RWPE1 (cell line): ENCODE measurements at regions not wholly inside any gene's neighbourhood (a gene's known extent, or its start where the extent isn't known, plus 50 kb on each side); places are given as distances from the start of the nearest gene placed in this dataset.

Source experiments
- CTCF ChIA-PET: fragments of 350-600 bp; sonication (Branson Sonifier 250); formaldehyde crosslinking; extraction: SDS; loops from one replicate; lab custom pipeline; 2021; lab: Yijun Ruan, JAX
- POLR2A ChIA-PET: fragments of 400-600 bp; formaldehyde crosslinking; extraction: SDS; loops from one replicate; lab custom pipeline; 2020; ENCODE audit warnings: antibody characterized with exemption; ENCODE audit not compliant: low non-redundant PET; lab: Yijun Ruan, JAX
- DNase-seq: peaks from one replicate; pipeline ENCODE4 v3.0.0; 2012; ENCODE audit warnings: low spot score
- H3K27ac ChIP-seq: fragments of 450-650 bp; 2 replicates; pipeline ENCODE4 v1.5.1; 2017
- CTCF ChIP-seq: fragments of 450-650 bp; conservative IDR thresholded peaks from 2 replicates; pipeline ENCODE4 v1.5.1; 2017; ENCODE audit warnings: low read depth, mild to moderate bottlenecking

- ChIA-PET POLR2A (no interaction called here), CTCF (no interaction called here)
- no peak for TF ChIP-seq CTCF
- no peak overlapping the region for H3K27ac ChIP-seq
- no peak for DNase-seq
Observed at GRCh38 chr2:181823405-181823804, 68.1 kb upstream of the ITPRID2 start.

GRCh38 chr2:181828122-181828705 lies 63.3 kb upstream of the ITPRID2 start:
- no peak for TF ChIP-seq CTCF
- H3K27ac ChIP-seq, result no peak overlapping the region
- DNase-seq, result no peak
- ChIA-PET CTCF (no interaction called here), POLR2A (no interaction called here)

- ChIA-PET POLR2A (no interaction called here), CTCF (no interaction called here)
- no peak overlapping the region for H3K27ac ChIP-seq
- DNase-seq, result no peak
- no peak for TF ChIP-seq CTCF
Observed at GRCh38 chr2:181829230-181829629, 62.3 kb upstream of the ITPRID2 start.

GRCh38 chr2:181832015-181832414 lies 59.5 kb upstream of the ITPRID2 start:
- ChIA-PET POLR2A (no interaction called here), CTCF (interaction anchor here (0.6 kb wide), 1 partner anchor 23 kb away, joined by 4 read pairs; no protein-coding TSS in a partner anchor)
- no peak overlapping the region for H3K27ac ChIP-seq
- TF ChIP-seq CTCF, result no peak
- no peak for DNase-seq

- no peak for TF ChIP-seq CTCF
- ChIA-PET CTCF (no interaction called here), POLR2A (no interaction called here)
- no peak overlapping the region for H3K27ac ChIP-seq
- DNase-seq, result no peak
Observed at GRCh38 chr2:181836583-181836982, 54.9 kb upstream of the ITPRID2 start.

GRCh38 chr2:181837563-181837962 lies 54.0 kb upstream of the ITPRID2 start:
- CTCF ChIA-PET, result interaction anchor here (0.5 kb wide), 1 partner anchor 25 kb away, joined by 3 read pairs; no protein-coding TSS in a partner anchor
- TF ChIP-seq CTCF, result no peak
- POLR2A ChIA-PET, result no interaction called here
- DNase-seq, result no peak
- H3K27ac ChIP-seq, result no peak overlapping the region

- POLR2A ChIA-PET, result no interaction called here
- TF ChIP-seq CTCF, result no peak
- CTCF ChIA-PET, result interaction anchor here (0.6 to 0.7 kb wide), 2 partner anchors 27 to 149 kb away, joined by 3 to 5 read pairs; no protein-coding TSS in a partner anchor
- H3K27ac ChIP-seq, result no peak overlapping the region
- DNase-seq, result no peak
Observed at GRCh38 chr2:181839811-181840210, 51.7 kb upstream of the ITPRID2 start.
